ENCODE measurements at regions not wholly inside any gene's neighbourhood (a gene's known extent, or its start where the extent isn't known, plus 50 kb on each side); places are given as distances from the start of the nearest gene placed in this dataset.
"Not testable (repeated sequence)": the region's sequence is repeated elsewhere in the genome, so short reads cannot be mapped to it uniquely, and the experiment has no call there.

DNA sequence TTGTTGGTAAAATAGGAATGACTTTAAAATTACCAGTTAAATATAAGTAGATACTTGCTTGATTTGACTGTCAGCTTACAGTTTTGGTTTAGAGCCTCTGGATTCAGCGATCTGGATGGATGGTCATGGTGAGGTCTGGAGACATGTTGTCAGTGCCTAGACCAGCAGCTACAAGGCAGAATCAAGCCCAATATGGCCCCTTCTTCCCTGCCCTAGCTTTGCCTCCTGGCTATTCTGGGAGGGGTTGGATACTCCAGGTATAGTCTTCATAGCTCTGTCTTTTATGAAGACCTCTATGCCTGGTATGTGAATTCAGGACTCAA lies 166.5 kb upstream of the VIPR2 start:
- no peak overlapping the region for H3K9ac ChIP-seq
- no peaks in the 10 kb centered on the region for H3K27me3 ChIP-seq (ENCODE audit: insufficient read depth, low read depth)
- no peaks in the 10 kb centered on the region for H4K20me1 ChIP-seq (ENCODE audit: insufficient read depth)
- H3K27ac ChIP-seq: no peak overlapping the region
- H3K4me2 ChIP-seq: no peak overlapping the region
- TF ChIP-seq, protein P1, sequence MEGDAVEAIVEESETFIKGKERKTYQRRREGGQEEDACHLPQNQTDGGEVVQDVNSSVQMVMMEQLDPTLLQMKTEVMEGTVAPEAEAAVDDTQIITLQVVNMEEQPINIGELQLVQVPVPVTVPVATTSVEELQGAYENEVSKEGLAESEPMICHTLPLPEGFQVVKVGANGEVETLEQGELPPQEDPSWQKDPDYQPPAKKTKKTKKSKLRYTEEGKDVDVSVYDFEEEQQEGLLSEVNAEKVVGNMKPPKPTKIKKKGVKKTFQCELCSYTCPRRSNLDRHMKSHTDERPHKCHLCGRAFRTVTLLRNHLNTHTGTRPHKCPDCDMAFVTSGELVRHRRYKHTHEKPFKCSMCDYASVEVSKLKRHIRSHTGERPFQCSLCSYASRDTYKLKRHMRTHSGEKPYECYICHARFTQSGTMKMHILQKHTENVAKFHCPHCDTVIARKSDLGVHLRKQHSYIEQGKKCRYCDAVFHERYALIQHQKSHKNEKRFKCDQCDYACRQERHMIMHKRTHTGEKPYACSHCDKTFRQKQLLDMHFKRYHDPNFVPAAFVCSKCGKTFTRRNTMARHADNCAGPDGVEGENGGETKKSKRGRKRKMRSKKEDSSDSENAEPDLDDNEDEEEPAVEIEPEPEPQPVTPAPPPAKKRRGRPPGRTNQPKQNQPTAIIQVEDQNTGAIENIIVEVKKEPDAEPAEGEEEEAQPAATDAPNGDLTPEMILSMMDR (conservative IDR thresholded peaks at IDR 0.05; ENCODE audit: low read depth, low read length): no peak
- H2AFZ ChIP-seq (ENCODE audit: low read depth): no peak overlapping the region
- H3K36me3 ChIP-seq (ENCODE audit: insufficient read depth): no peaks in the 10 kb centered on the region
- H3K79me2 ChIP-seq (ENCODE audit: insufficient read depth, low read depth): no peaks in the 10 kb centered on the region
- no peaks in the 10 kb centered on the region for H3K4me1 ChIP-seq (ENCODE audit: low read depth, poor library complexity, severe bottlenecking)
- no peak overlapping the region for H3K4me3 ChIP-seq (IDR thresholded peaks at IDR 0.05; ENCODE audit: insufficient read depth, low read depth, low read length)

DNA sequence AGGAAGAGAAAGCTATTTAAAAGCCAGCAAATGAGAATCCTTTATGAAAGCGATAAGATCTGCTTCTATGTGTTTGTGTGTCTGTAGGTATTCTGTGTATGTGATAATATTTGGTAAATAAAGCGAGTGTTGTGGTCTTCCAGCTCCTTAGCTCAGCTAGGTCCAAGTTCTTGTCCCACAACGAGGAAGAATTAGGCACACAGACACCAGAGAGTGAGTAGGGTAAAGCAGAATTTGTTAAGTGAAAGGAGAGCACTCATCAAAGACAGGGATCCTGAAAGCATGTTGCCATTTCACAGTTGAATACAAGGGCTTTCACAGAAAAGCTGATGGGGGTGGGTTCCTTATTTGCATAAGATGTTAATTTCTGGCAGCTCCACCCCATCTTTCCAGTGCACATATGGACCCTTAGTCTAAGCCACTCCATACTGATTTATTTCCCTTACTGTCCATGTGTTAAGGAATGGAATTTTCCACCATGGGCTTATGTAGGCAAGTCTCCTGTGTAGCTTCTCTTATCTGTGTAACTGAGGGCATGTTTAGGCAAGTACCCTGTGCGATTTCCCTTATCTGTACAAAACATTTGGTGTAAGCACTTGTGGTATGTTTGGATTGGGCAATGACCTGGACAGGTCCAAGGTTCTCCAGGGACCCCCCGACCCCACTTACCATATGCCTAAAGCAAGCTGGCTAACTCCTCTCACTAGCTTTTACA lies 165.9 kb upstream of the VIPR2 start:
- Histone ChIP-seq H3K27ac (no peak overlapping the region), H3K4me3 (IDR thresholded peaks at IDR 0.05; ENCODE audit: insufficient read depth, low read depth, low read length) (no peak overlapping the region), H3K4me1 (ENCODE audit: low read depth, poor library complexity, severe bottlenecking) (no peaks in the 10 kb centered on the region), H3K27me3 (ENCODE audit: insufficient read depth, low read depth) (no peaks in the 10 kb centered on the region), H3K79me2 (ENCODE audit: insufficient read depth, low read depth) (no peaks in the 10 kb centered on the region), H3K36me3 (ENCODE audit: insufficient read depth) (no peaks in the 10 kb centered on the region), H2AFZ (ENCODE audit: low read depth) (no peak overlapping the region), H4K20me1 (ENCODE audit: insufficient read depth) (no peaks in the 10 kb centered on the region), H3K4me2 (no peak overlapping the region), H3K9ac (no peak overlapping the region)
- TF ChIP-seq, protein P1 (conservative IDR thresholded peaks at IDR 0.05; ENCODE audit: low read depth, low read length): no peak

DNA sequence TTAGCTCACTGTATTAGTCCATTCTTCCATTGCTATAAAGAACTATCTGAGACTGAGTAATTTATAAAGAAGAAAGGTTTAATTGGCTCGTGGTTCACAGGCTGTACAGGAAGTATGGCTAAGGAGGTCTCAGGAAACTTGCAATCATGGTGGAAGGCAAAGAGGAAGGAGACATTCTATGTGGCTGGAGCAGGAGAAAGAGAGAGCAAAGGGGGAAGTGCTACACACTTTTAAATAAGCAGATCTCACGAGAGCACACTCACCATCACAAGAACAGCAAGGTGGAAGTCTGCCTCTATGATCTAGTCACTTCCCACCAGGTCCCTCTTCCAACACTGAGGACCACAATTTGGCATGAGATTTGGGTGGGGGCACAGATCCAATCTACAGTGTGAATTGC lies 164.5 kb upstream of the VIPR2 start:
- not testable (repeated sequence) for H3K27me3 ChIP-seq (ENCODE audit: insufficient read depth, low read depth); H3K79me2 ChIP-seq (ENCODE audit: insufficient read depth, low read depth); H3K4me3 ChIP-seq (IDR thresholded peaks at IDR 0.05; ENCODE audit: insufficient read depth, low read depth, low read length); H3K4me2 ChIP-seq; H3K4me1 ChIP-seq (ENCODE audit: low read depth, poor library complexity, severe bottlenecking); H2AFZ ChIP-seq (ENCODE audit: low read depth); H3K9ac ChIP-seq; H4K20me1 ChIP-seq (ENCODE audit: insufficient read depth); H3K27ac ChIP-seq; H3K36me3 ChIP-seq (ENCODE audit: insufficient read depth)

DNA sequence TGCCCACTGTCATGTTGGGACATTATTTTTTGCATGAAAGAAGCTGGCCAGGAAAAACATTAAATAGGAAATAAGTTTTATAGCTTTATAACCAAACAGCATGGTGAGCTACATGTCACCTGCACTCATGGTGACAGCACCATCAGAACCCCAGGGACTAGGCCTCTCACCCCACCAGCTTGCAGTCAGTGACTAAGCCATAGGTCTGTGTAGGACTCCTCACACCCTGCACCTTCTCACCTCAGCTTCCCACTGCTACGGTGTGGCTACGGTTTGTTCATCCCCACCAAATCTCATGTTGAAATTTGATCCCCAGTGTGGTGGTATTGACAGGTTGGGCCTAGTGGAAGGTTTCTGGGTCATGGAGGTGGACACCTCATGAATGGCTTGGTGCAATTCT lies 161.3 kb upstream of the VIPR2 start:
- Histone ChIP-seq H3K9ac (no peak overlapping the region), H3K36me3 (ENCODE audit: insufficient read depth) (no peaks in the 10 kb centered on the region), H3K4me3 (IDR thresholded peaks at IDR 0.05; ENCODE audit: insufficient read depth, low read depth, low read length) (no peak overlapping the region), H3K4me2 (no peak overlapping the region), H3K27me3 (ENCODE audit: insufficient read depth, low read depth) (no peaks in the 10 kb centered on the region), H3K79me2 (ENCODE audit: insufficient read depth, low read depth) (no peaks in the 10 kb centered on the region), H4K20me1 (ENCODE audit: insufficient read depth) (no peaks in the 10 kb centered on the region), H2AFZ (ENCODE audit: low read depth) (no peak overlapping the region), H3K4me1 (ENCODE audit: low read depth, poor library complexity, severe bottlenecking) (no peaks in the 10 kb centered on the region), H3K27ac (no peak overlapping the region)
- TF ChIP-seq, protein P1 (conservative IDR thresholded peaks at IDR 0.05; ENCODE audit: low read depth, low read length): no peak

DNA sequence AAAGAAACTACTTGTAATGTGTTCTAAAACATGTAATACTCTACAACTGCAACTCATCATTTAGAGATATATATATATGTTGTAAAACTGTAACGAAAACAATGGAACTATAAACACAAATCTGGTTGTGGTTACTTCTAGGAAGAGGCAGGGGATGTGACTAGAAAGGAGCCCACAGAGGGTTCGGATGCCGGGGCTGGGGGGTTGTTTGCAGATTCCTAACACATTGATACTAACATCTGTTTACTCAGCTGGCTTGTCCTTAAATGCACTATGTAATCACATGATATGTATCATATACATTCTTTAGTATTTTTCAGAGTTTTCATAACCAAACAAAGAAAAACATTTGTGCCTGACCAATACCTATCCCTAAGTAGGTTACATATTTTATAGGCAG lies 160.5 kb upstream of the VIPR2 start:
- not testable (repeated sequence) for H3K4me2 ChIP-seq; H2AFZ ChIP-seq (ENCODE audit: low read depth); H4K20me1 ChIP-seq (ENCODE audit: insufficient read depth); H3K4me3 ChIP-seq (IDR thresholded peaks at IDR 0.05; ENCODE audit: insufficient read depth, low read depth, low read length); H3K36me3 ChIP-seq (ENCODE audit: insufficient read depth); H3K27me3 ChIP-seq (ENCODE audit: insufficient read depth, low read depth); H3K4me1 ChIP-seq (ENCODE audit: low read depth, poor library complexity, severe bottlenecking); H3K27ac ChIP-seq; H3K9ac ChIP-seq; H3K79me2 ChIP-seq (ENCODE audit: insufficient read depth, low read depth)

DNA sequence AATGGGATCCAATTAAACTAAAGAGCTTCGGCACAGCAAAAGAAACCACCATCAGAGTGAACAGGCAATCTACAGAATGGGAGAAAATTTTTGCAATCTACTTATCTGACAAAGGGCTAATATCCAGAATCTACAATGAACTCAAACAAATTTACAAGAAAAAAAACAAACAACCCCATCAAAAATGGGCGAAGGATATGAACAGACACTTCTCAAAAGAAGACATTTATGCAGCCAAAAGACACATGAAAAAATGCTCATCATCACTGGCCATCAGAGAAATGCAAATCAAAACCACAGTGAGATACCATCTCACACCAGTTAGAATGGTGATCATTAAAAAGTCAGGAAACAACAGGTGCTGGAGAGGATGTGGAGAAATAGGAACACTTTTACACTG lies 158.8 kb upstream of the VIPR2 start:
- H3K27ac ChIP-seq; H3K4me3 ChIP-seq (IDR thresholded peaks at IDR 0.05; ENCODE audit: insufficient read depth, low read depth, low read length): not testable (repeated sequence)

More for the DNA sequence above, 158.8 kb upstream of the VIPR2 start:
- H3K4me1 ChIP-seq (ENCODE audit: low read depth, poor library complexity, severe bottlenecking); H3K27me3 ChIP-seq (ENCODE audit: insufficient read depth, low read depth); H2AFZ ChIP-seq (ENCODE audit: low read depth); H3K36me3 ChIP-seq (ENCODE audit: insufficient read depth); H3K4me2 ChIP-seq; H3K79me2 ChIP-seq (ENCODE audit: insufficient read depth, low read depth); H4K20me1 ChIP-seq (ENCODE audit: insufficient read depth); H3K9ac ChIP-seq: not testable (repeated sequence)
